ENCODE measurements at regions not wholly inside any gene's neighbourhood (a gene's known extent, or its start where the extent isn't known, plus 50 kb on each side); places are given as distances from the start of the nearest gene placed in this dataset.

DNA sequence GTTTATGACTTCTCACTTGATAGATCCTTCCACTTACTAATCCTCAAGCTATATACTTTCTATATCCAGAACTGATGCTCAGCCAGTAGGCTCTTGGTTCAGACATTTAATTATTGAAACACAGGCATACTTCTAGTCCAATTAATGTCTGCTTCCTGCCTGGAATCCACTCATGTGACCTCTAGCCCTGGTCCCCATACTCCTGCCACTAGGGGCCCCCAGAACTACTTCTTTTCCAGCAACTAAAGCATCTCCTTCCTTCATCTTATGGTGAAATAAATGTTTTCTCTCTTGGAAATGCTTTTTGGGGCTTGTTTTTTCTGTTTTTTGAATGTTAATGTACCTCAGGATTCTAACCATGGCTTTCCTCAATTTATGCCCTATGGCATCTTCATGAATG is 527.6 kb downstream of the SATB2 start:
- no peak for DNase-seq
- Mint-ChIP-seq H3K9me3 (peaks cover 6% of the 10 kb centered on the region), H3K4me3 (no peak overlapping the region), H3K4me1 (no peaks in the 10 kb centered on the region), H3K36me3 (no peaks in the 10 kb centered on the region), H3K27me3 (no peaks in the 10 kb centered on the region), H3K27ac (no peak overlapping the region)

DNA sequence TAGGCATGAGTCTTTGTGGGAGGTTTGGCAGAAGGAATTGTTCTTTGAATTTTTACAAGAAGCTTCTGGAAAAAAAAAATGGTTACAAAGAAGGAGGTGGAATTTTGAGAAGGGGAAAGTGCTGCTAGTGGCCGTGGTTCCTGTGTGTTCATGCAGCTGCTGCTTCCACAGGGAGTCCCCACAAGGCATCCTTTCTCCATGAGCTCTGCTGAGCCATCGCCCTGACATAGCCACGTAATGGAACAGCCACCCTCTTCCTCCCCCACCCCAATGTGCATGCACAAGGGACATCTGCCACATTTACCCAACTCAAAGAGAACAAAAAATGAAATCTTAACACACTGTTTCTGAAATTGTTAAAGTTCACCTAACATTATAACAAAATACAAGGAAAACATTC is 529.7 kb downstream of the SATB2 start:
- Mint-ChIP-seq H3K27me3 (no peaks in the 10 kb centered on the region), H3K36me3 (no peaks in the 10 kb centered on the region), H3K4me3 (no peak overlapping the region), H3K27ac (no peak overlapping the region), H3K4me1 (no peaks in the 10 kb centered on the region), H3K9me3 (peaks cover 4% of the 10 kb centered on the region)
- no peak for DNase-seq

DNA sequence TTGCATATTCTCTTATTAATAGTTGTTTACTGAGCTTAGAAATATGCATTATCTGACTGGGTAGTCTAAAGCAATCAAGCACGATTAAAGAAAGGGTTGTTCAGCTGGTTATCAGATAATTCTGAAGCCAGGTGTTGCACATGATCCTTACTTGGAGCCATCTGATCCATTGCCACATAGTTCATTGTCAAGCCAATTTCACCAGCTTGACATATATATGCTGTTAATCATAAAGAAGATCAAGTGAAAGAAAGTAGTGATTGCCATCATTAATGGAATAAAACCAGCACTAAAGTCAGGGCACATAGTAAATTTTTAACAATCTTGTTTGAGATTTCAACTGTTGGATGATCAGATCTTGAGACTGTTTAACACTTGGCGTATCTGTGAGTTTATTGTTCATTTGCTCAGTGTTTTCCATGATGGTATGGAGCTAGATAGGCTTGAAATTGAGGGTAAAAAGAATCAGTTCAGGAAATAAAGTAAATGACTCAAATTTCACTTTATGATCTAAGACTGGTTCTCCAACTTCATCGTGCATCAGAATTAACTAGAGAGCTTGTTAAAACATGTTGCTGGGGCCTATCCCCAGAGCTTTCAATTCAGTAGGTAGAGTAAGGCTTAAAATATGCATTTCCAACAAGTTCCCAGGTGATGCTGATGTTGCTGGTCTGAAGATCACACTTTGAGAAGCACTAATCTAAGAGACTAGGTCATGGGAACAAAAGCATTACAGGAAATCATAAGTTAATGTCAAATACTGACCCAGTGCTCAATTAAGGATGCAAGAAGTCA is 539.6 kb downstream of the SATB2 start:
- DNase-seq: no peak
- Mint-ChIP-seq H3K27me3 (no peaks in the 10 kb centered on the region), H3K27ac (no peak overlapping the region), H3K36me3 (no peaks in the 10 kb centered on the region), H3K9me3 (no peaks in the 10 kb centered on the region), H3K4me3 (no peak overlapping the region), H3K4me1 (no peaks in the 10 kb centered on the region)

DNA sequence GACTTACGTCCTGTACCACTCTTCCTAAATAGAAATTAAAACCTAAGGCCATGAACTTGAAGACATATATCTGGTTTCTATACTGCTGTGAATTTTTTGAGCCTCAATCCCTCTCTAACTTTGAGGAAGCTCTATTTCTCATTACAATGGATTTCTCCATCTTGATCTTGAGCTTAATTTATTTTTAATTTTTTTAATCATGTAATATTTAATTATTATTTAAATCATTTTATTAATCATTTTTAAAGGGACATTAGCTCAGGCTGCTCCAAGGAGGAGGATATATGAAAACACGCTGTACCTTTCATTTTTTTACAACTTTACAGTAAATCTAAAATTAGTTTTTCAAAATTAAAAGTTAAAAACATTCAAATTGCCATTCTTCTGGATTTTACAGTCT is 540.5 kb downstream of the SATB2 start:
- Mint-ChIP-seq H3K4me3 (no peak overlapping the region), H3K4me1 (no peaks in the 10 kb centered on the region), H3K27ac (no peak overlapping the region), H3K36me3 (no peaks in the 10 kb centered on the region), H3K9me3 (no peaks in the 10 kb centered on the region), H3K27me3 (no peaks in the 10 kb centered on the region)
- no peak for DNase-seq

DNA sequence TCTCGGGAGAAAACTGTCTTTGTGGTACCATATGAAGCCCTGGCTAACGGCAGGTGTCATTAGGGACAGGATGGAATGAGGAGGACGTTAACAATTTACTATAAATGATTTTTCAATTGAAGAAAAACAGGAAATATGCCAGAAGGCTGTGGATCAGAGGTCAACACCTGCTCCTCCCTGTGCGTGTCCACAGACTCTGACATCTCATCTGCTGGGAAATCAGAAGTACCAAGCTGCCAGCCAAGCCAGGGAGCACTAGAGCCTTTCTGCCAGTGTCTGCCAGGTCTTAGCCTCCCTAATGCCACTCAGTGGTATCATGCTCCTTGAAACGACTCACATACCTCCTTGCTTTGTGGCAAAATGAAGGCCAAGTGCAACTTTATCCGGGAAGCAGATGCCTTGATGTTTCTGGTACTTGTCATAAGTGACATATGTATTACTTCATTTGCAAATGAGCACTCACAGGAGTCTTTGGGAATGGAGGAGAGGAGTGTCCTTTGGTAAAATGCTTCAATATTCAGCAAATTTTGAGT is 541.1 kb downstream of the SATB2 start:
- Mint-ChIP-seq H3K27ac (no peak overlapping the region), H3K4me1 (no peaks in the 10 kb centered on the region), H3K9me3 (no peaks in the 10 kb centered on the region)

DNA sequence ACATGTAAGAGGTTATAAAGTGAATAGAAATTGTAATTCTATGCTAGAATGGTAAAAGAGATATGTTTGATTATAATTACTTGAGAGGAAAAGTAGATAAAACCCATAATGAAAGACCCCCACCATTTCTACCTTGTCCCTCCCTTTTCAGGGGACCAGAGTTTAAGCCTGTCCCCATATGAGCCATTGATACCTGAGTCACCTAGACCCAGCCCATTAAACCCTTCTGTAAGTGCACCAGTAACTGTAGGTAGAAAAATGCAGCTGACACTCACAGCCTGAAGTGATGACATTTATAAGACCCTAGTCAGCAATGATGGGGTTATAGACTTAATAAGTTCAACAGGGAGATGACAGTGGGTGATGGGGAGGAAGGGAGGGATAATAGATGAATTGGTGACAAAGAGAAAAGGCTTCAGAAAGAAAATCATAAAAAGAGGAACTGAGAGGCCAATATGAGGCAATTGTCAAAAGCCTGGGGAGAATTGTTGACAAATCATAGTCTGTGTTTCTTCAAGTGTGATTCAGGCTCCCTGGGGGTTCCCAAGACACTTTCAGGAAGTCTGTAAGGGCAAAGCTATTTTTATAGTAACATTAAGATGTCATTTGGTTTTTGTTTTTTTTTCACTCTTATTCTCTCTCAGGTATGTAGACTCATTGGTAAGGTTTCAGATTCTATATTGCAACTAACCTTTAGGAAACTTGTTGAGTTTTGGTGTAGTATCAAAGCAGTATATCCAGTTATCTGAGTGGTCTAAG is 544.2 kb downstream of the SATB2 start:
- Mint-ChIP-seq H3K27ac (no peak overlapping the region), H3K36me3 (no peaks in the 10 kb centered on the region), H3K27me3 (no peaks in the 10 kb centered on the region), H3K4me3 (no peak overlapping the region), H3K9me3 (no peaks in the 10 kb centered on the region), H3K4me1 (no peaks in the 10 kb centered on the region)
- no peak for DNase-seq

More for the DNA sequence above, 541.1 kb downstream of the SATB2 start:
- no peaks in the 10 kb centered on the region for H3K36me3 Mint-ChIP-seq
- H3K27me3 Mint-ChIP-seq: no peaks in the 10 kb centered on the region
- no peak for DNase-seq
- no peak overlapping the region for H3K4me3 Mint-ChIP-seq

DNA sequence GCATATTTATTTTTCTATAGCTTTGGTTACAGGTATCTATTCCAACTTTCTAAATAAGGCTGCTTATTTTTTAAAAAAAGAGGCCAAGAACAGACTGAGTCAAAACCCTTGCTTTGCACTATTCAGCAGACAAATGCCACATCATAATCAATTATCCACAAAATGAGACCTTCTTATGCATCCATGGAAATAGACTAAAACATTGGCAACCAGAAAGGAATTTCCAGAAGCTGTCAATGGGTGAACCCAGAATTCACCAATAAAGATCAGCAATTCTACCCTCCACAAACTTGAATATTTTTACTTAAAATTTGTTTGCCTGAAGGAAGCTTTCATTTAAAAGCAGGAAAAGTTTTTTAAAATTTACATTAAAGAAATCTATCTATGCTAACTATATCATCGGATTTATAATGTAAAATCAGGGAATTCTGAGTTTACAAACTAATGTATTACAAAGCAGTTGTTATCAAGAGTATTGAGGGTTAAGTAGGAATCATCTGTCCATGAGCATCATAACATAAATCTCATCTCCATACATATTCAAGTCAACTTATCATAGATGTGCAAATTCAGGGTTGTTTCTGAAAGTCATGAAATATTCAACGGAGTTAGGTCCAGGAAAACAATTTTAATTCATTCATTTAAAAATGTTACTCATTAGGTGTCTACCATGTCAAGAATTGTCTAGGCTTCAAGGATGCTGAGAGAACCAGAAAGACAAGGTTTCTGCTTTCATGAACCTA is 548.0 kb downstream of the SATB2 start:
- Mint-ChIP-seq H3K9me3 (no peaks in the 10 kb centered on the region), H3K4me1 (no peaks in the 10 kb centered on the region), H3K4me3 (no peak overlapping the region), H3K27ac (no peak overlapping the region), H3K36me3 (no peaks in the 10 kb centered on the region), H3K27me3 (no peaks in the 10 kb centered on the region)
- DNase-seq: no peak

DNA sequence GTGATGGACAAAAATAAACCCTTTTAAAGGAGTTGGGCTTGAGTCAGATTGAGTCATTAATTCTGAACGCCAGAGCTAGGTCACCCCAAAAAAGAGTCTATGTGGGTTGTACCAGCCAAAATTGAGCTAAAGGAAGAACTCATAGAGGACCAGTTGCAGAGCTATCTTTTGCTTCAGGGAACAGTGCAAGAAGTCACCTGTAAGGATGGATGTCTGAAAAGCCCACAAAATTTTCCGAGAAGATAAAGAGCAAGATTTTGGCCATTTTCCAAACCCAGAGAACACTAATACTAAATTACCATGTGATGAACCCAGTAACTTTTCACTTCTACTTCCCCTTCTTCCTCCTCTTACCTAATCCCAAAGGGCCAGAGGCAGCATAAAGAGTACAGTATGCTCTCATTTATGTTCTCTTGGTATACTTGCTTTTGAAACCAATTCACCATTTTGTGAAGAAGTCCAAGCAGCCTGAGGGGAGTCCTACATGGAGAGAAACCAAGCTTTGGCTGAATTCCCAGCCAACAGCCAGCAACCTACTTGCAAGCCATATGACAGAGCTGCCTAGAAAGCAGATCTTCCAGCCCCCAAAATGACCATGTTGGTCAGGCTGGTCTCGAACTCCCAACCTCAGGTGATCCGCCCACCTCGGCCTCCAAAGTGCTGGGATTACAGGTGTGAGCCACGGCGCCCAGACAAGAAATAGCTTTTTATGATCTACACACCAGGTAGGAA is 551.7 kb downstream of the SATB2 start:
- H3K27ac Mint-ChIP-seq: no peak overlapping the region
- H3K9me3 Mint-ChIP-seq: no peaks in the 10 kb centered on the region
- no peak overlapping the region for H3K4me3 Mint-ChIP-seq
- H3K36me3 Mint-ChIP-seq: no peaks in the 10 kb centered on the region
- no peaks in the 10 kb centered on the region for H3K4me1 Mint-ChIP-seq
- no peaks in the 10 kb centered on the region for H3K27me3 Mint-ChIP-seq
- DNase-seq: no peak

DNA sequence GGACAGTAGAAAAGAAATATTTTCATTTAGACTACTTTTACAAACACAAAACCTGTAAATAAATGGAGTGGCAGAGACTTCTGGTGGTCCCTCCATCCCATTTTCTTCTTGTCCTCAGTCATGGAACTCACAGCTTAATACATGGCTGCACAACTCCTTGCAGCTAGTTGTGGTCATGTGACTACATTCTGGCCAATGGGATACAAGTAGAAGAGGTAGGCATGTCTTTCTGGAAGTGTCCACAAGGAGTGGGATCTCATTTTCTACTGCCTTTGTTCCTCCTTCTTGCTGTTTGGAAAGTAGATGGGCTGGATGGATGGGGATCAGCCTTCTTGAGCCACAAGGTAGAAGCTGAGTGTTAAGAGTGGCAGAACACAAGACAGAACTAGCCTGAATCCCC is 555.8 kb downstream of the SATB2 start:
- Mint-ChIP-seq H3K27me3 (no peaks in the 10 kb centered on the region), H3K36me3 (no peaks in the 10 kb centered on the region), H3K4me3 (no peak overlapping the region), H3K27ac (no peak overlapping the region), H3K9me3 (peaks cover 4% of the 10 kb centered on the region), H3K4me1 (no peaks in the 10 kb centered on the region)
- DNase-seq: no peak

DNA sequence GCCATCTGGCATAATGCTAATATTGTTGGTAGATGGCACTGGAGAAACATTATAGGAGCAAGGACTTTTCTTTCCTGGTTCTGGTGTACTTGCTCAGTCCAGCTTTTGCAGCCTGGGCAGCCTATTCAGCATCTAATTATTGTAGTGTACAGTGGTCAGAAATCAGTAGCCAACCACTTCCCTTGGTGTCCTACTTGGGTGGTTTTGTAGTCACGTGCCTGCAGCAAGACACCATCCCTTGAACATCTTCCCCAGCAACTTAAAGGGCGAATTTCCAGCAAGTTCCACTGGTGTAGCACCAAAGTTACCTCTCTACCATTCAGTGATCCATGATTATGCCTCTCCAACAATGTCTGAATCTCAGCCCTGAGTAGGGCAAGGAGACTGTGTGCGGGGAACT is 557.6 kb downstream of the SATB2 start:
- Mint-ChIP-seq H3K9me3 (peaks cover 4% of the 10 kb centered on the region), H3K27ac (no peak overlapping the region), H3K4me3 (no peak overlapping the region), H3K36me3 (no peaks in the 10 kb centered on the region), H3K4me1 (no peaks in the 10 kb centered on the region), H3K27me3 (no peaks in the 10 kb centered on the region)
- no peak for DNase-seq

DNA sequence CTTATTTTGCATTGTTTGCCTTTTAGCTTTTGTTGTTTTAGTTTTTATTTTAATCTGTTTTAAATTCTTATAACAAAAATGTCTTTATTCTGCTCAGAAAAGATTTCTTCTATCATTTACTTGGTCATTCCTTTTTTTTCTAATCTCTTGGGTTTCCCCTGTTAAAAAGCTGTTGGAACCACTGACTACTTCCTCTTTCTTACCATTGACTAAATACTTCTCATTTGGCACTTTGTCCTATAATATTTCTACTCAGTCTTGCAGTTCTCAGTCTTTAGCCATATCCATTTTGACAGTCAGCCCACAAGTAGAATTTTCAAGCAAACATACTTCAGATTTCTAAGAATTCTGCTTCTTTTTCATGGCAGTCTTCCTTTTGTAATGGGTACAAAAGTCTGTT is 567.2 kb downstream of the SATB2 start:
- Mint-ChIP-seq H3K27ac (no peak overlapping the region), H3K27me3 (no peaks in the 10 kb centered on the region), H3K36me3 (no peaks in the 10 kb centered on the region), H3K4me1 (no peaks in the 10 kb centered on the region), H3K4me3 (no peak overlapping the region), H3K9me3 (peaks cover 4% of the 10 kb centered on the region)
- DNase-seq: no peak

DNA sequence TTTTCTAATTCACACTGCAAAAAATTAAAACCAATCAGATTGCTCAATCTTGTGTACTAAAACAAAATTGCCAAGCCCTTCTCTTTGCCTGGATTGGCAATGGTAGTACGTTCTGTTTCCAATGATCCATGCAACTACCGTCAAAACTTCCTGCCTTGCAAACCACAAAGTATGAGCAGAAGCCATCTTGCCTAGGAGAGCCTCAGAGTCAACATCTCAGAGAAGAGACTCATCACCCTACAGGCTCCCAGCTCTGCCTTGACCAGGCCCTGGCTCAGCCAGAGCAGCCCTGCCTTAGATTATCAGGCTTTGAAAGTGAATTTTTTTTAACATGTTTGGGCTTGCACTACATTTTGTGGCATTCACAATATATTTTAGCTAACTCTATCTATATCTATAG is 574.1 kb downstream of the SATB2 start:
- no peak for DNase-seq
- H3K9me3 Mint-ChIP-seq: no peaks in the 10 kb centered on the region
- H3K27ac Mint-ChIP-seq: no peak overlapping the region
- H3K4me1 Mint-ChIP-seq: no peaks in the 10 kb centered on the region
- H3K36me3 Mint-ChIP-seq: no peaks in the 10 kb centered on the region
- no peak overlapping the region for H3K4me3 Mint-ChIP-seq
- no peaks in the 10 kb centered on the region for H3K27me3 Mint-ChIP-seq

DNA sequence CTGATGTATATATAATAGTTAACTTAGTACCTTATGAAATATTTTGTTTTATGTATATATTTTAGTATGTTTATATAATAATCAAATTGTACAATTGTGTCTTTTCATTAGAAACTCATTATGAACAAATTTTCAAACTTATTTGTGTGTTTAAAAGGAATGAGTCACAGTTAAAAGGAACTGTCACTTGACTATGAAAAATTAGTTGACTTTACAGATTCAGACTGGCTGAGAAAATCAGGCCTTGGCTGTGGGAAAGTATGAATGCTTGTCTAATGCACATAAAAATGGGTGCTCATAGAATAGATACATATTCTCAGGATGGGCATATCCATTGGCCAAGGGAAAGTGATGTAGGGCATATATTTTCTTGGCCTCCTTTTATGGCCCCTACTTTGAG is 576.8 kb downstream of the SATB2 start:
- no peak for DNase-seq
- Mint-ChIP-seq H3K4me1 (no peaks in the 10 kb centered on the region), H3K36me3 (no peaks in the 10 kb centered on the region), H3K27me3 (no peaks in the 10 kb centered on the region), H3K27ac (no peak overlapping the region), H3K9me3 (no peaks in the 10 kb centered on the region), H3K4me3 (no peak overlapping the region)

DNA sequence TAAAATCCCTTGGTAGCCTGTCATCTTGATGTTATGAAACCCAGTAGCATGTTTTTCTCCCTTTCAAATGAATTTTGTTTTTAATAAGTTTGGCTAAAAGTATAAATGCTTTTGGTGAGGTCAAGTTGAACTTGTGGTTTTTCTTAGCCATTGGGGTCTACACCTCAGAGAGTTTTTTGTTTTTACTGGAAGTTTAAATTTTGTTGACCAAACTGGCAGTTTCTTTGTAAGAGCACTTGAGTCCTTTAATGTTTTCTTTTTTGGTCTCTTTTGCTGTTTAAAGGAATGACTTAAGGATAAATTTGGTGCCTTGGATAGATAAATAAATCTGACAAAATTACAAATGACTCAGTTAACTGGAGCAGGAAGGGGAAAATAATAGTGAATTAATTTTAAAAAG is 577.3 kb downstream of the SATB2 start:
- no peaks in the 10 kb centered on the region for H3K27me3 Mint-ChIP-seq

DNA sequence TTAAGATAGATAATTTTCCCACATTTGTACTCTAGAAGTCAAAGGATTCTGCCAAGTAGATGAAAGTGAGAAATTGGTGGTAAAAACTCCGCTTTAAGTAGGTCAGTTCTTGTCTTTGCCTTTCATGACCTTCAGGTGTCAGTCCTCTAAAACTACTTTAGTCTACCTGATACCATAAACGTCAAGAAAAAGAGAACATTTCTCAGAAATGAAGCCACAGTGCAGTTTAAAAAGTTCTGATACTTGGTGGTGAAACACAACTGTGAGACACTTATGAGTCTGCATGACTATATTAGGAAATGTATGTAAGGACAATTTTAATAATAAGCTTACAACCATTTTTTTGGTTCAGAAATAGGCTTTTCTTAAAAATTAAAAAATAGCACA is 583.3 kb downstream of the SATB2 start:
- Mint-ChIP-seq H3K27me3 (no peaks in the 10 kb centered on the region), H3K4me1 (no peaks in the 10 kb centered on the region), H3K36me3 (no peaks in the 10 kb centered on the region), H3K4me3 (no peak overlapping the region), H3K9me3 (peaks cover 2% of the 10 kb centered on the region), H3K27ac (no peak overlapping the region)
- DNase-seq: no peak

More for the DNA sequence above, 577.3 kb downstream of the SATB2 start:
- H3K4me1 Mint-ChIP-seq: no peaks in the 10 kb centered on the region
- no peak for DNase-seq
- H3K27ac Mint-ChIP-seq: no peak overlapping the region
- H3K9me3 Mint-ChIP-seq: peaks cover 2% of the 10 kb centered on the region
- no peaks in the 10 kb centered on the region for H3K36me3 Mint-ChIP-seq
- no peak overlapping the region for H3K4me3 Mint-ChIP-seq
